ENCODE measurements at regions not wholly inside any gene's neighbourhood (a gene's known extent, or its start where the extent isn't known, plus 50 kb on each side); places are given as distances from the start of the nearest gene placed in this dataset.

DNA sequence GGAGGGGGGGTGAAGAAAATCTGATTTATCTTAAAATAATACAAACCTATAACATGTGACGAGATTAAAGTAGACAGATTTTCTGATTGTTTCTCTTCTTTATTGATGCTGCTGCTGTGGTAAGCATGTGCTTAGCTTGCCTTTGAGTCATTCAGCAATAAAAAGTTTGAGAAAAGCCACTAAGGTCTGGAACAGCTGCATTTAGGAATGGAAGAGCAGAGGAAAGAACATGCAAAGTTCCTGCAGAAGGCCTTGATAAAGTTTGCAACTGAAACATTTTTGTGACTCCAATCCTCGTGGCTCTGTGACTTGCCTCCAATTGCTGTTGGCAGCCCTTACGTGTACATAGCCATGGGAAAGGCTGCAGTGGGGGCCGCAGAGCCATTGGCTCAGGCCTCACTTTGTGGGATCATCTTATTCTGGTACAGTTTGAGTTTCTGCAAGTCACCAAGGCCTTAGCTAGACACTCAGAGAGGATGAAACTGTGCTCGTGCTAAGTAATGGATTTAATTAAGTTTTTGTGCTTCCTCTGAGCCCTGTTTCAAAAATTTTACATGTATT is 370.2 kb downstream of the AASDHPPT start:
- Histone ChIP-seq H4K20me1 (no peaks in the 10 kb centered on the region), H3K27ac (no peak overlapping the region), H3K4me2 (no peak overlapping the region), H3K9ac (no peak overlapping the region), H3K27me3 (no peaks in the 10 kb centered on the region), H3K36me3 (no peaks in the 10 kb centered on the region), H3K9me3 (replicated peaks in 1 of 11) (0 out of 22 replicates have a peak, but pooled peaks cover 0 to 1% (median 0%) of the 10 kb centered on the region in 11 experiments), H3K4me1 (peaks cover 0 to 7% (median 0%) of the 10 kb centered on the region in 10 experiments; a peak in 2 of 20 replicates), H3K4me3 (no peak overlapping the region)
- no peak for TF ChIP-seq Cebpa-rat (IDR thresholded peaks at IDR 0.05)

DNA sequence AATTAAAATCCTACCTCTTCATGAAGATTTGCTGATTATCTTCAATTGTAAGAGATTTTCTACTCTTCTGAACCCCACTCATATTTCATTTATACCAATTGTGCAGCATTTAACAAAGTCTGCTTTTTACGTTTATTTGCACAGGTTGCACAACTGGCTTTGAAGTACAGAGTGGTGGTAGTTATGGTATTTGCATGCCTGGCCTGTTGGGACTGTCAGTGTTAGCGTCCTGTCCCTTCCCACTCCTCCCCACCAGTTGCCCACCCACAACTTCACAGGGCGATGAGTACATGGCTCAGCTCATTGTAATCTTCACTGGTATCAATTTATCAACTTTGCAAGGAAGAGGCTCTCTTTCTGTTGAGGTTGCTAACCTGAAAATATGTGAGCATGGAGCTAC is 372.3 kb downstream of the AASDHPPT start:
- H3K4me2 ChIP-seq: no peak overlapping the region
- peaks cover 0 to 7% (median 0%) of the 10 kb centered on the region in 10 experiments; a peak in 2 of 20 replicates for H3K4me1 ChIP-seq
- no peak overlapping the region for H3K9ac ChIP-seq
- no peaks in the 10 kb centered on the region for H3K36me3 ChIP-seq
- no peak overlapping the region for H3K27ac ChIP-seq
- H3K9me3 ChIP-seq (replicated peaks in 1 of 11): peaks cover 0 to 3% (median 0%) of the 10 kb centered on the region in 11 experiments; a peak in 1 of 22 replicates
- no peaks in the 10 kb centered on the region for H4K20me1 ChIP-seq
- TF ChIP-seq Cebpa-rat (IDR thresholded peaks at IDR 0.05): no peak
- H3K27me3 ChIP-seq: no peaks in the 10 kb centered on the region
- H3K4me3 ChIP-seq: no peak overlapping the region

DNA sequence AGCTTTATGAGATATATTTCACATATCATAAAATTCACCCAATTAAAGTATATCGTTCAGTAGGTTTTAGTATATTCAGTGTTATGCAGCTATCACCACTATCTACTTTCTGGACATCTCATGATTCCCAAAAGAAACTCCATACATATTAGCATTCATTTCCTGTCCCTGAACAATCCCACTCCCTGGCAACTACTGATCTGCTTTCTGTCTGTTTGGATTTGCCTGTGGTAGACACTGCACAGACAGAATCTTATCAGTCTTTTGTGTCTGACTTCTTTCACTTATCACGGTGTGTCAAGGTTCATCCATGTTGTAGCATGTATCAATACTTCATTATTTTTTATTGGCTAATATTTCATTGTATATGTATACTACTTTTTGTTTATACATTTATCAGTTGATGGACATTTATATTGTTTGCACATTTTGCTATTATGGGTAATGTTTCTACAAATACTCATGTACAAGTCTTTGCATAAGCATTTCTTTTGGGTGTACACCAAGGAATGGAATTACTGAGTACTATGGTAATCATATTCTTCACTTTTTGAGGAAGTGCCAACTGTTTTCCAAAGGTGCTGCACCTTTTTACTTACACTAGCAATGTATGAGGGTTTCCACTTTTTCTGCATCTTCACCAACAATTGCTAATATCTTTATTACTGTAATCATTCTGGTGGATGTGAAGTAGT is 373.9 kb downstream of the AASDHPPT start:
- H4K20me1 ChIP-seq: no peaks in the 10 kb centered on the region
- no peak overlapping the region for H3K4me2 ChIP-seq
- no peaks in the 10 kb centered on the region for H3K36me3 ChIP-seq
- H3K27me3 ChIP-seq: no peaks in the 10 kb centered on the region
- H3K27ac ChIP-seq: no peak overlapping the region
- peaks cover 0 to 3% (median 0%) of the 10 kb centered on the region in 11 experiments; a peak in 1 of 22 replicates for H3K9me3 ChIP-seq (replicated peaks in 1 of 11)
- no peak overlapping the region for H3K9ac ChIP-seq
- no peak for TF ChIP-seq Cebpa-rat (IDR thresholded peaks at IDR 0.05)
- H3K4me3 ChIP-seq: no peak overlapping the region
- peaks cover 0 to 5% (median 0%) of the 10 kb centered on the region in 10 experiments; a peak in 2 of 20 replicates for H3K4me1 ChIP-seq

DNA sequence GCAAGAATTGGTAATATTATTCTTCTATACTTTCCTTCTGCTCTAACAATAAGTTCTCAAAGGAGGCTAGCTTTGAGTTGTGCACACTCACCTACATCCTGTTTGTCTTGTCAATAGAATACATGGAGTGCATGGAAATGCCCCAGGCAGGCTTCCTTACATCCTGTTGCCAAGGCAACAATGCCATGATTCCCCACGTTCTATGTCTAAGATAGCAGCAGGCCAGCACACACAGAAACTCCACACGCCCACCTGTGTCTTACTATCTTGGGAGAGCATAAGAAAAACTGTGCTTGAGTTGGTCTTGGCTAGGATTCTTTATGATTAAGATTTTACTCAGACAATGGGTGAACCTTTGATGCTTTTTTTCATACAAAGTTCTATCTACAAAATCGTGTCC is 379.2 kb downstream of the AASDHPPT start:
- Histone ChIP-seq H3K4me3 (no peak overlapping the region), H3K36me3 (no peaks in the 10 kb centered on the region), H3K4me1 (peaks cover 0 to 8% (median 5%) of the 10 kb centered on the region in 10 experiments; a peak in 9 of 20 replicates), H3K4me2 (no peak overlapping the region), H3K9ac (no peak overlapping the region), H3K27me3 (no peaks in the 10 kb centered on the region), H3K27ac (no peak overlapping the region), H4K20me1 (no peaks in the 10 kb centered on the region), H3K9me3 (replicated peaks in 1 of 11) (peaks cover 0 to 3% (median 0%) of the 10 kb centered on the region in 11 experiments; a peak in 1 of 22 replicates)
- no peak for TF ChIP-seq Cebpa-rat (IDR thresholded peaks at IDR 0.05)

DNA sequence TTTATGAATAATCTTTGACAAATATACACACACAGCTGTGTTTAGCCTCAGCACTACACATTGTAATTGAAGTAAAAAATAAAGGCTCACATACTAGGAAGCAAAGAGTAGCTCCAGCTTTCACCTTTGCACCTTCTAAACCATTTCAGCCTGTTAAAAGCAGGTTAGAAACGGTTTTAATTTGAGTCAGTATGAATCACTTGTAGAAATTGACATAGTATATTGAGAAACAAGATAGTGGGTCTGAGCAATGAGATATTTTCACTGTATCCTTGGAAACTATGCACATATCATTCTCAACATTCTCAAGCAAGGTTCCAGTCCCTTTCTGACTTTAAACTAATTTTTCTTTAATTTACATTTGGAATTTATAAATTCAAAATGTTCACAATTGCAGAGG is 380.3 kb downstream of the AASDHPPT start:
- Histone ChIP-seq H3K9me3 (replicated peaks in 1 of 11) (peaks cover 0 to 2% (median 0%) of the 10 kb centered on the region in 11 experiments; a peak in 1 of 22 replicates), H4K20me1 (no peaks in the 10 kb centered on the region), H3K4me2 (no peak overlapping the region), H3K36me3 (no peaks in the 10 kb centered on the region), H3K27me3 (no peaks in the 10 kb centered on the region), H3K9ac (no peak overlapping the region), H3K4me1 (peaks cover 0 to 9% (median 5%) of the 10 kb centered on the region in 10 experiments; a peak in 9 of 20 replicates), H3K27ac (no peak overlapping the region), H3K4me3 (no peak overlapping the region)
- no peak for TF ChIP-seq Cebpa-rat (IDR thresholded peaks at IDR 0.05)

DNA sequence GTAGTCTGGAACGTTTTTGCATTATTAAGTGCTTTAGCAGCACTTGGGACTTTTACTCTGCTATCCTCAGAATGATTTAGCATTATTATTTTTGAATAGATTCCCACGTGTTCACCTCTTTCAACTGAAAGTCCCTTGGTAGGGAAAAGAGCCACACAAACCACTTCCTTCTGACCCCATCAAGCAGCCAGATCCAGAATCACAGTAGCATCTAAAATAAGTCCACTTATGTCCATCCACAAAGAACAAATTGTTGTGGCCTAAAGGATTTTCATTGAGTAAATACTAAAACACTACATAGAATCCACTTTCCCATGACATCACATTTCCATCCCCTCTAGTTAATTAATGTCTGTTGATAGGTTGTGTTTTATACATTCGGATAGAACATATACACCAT is 381.7 kb downstream of the AASDHPPT start:
- Histone ChIP-seq H4K20me1 (no peaks in the 10 kb centered on the region), H3K9me3 (replicated peaks in 1 of 11) (no peaks in the 10 kb centered on the region), H3K4me2 (peak overlapping the region in 1 of 11 experiments; percentile 22; a peak in 1 of 22 replicates), H3K36me3 (no peaks in the 10 kb centered on the region), H3K4me1 (peaks cover 0 to 9% (median 5%) of the 10 kb centered on the region in 10 experiments; a peak in 9 of 20 replicates), H3K27me3 (no peaks in the 10 kb centered on the region), H3K27ac (no peak overlapping the region), H3K9ac (no peak overlapping the region), H3K4me3 (no peak overlapping the region)
- no peak for TF ChIP-seq Cebpa-rat (IDR thresholded peaks at IDR 0.05)

DNA sequence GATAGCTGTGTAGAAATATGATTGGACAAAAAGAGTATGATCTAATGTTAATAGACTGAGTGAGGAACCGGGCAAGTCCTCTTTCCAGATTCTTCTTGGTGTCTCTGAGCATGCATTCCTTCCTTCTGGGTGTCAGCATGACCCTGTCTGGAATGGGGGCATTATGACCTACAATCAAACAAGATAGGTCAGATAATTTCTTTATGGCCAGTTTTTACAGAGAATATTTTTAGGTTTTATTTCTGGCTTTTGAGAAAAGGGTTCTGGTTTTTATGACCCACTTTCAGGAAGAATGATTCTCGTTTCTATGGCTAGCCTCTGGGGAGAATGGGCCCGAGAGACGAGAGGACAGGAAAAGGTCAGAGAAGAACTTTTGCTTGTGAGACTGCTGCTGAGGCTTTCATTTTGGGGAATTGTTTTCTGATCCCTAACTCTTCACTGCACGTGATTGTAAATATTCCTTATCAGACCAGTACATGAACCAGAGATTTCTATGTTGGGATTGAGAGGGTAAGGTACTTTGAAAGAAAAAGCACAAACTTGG is 383.8 kb downstream of the AASDHPPT start:
- Histone ChIP-seq H3K9ac (no peak overlapping the region), H3K27me3 (no peaks in the 10 kb centered on the region), H4K20me1 (no peaks in the 10 kb centered on the region), H3K36me3 (no peaks in the 10 kb centered on the region), H3K9me3 (replicated peaks in 1 of 11) (no peaks in the 10 kb centered on the region), H3K4me2 (peak overlapping the region in 5 of 11 experiments; percentile 0 to 45 (median 32); a peak in 7 of 22 replicates), H3K4me3 (no peak overlapping the region), H3K27ac (no peak overlapping the region), H3K4me1 (peaks cover 0 to 9% (median 5%) of the 10 kb centered on the region in 10 experiments; a peak in 9 of 20 replicates)
- no peak for TF ChIP-seq Cebpa-rat (IDR thresholded peaks at IDR 0.05)

DNA sequence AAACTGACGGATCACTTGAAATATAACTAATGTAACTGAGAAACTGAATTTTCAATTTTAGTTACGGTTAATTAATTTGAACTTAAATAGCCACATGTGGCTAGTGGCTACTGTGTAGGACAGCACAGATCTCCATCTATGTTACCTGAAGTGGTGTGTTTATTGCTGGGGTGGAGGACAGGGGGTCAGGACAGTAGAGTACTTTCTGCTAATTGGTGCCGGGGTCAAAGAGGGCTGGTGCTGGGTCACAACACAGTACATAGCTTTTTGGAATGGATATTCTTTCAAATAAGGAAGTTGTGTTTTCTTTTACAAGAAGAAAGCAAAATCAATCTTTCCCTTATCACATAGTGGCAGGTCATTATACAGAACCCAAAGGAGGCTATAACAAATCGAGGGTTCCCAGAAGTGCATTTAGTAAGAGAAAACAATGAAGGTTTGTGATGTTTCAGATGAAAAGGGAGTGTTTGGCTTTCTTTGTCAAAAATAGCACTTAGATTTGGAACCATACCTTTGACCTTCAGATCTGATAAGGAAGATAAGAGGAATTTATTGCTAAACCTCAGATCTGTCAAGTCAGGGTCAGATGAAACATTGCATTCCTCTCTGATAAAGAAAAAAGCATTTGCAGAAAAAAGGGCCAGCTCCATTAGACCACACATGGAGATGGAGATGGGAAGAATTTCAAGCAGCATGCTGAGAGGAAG is 384.5 kb downstream of the AASDHPPT start:
- Histone ChIP-seq H3K27ac (no peak overlapping the region), H4K20me1 (no peaks in the 10 kb centered on the region), H3K4me3 (no peak overlapping the region)

DNA sequence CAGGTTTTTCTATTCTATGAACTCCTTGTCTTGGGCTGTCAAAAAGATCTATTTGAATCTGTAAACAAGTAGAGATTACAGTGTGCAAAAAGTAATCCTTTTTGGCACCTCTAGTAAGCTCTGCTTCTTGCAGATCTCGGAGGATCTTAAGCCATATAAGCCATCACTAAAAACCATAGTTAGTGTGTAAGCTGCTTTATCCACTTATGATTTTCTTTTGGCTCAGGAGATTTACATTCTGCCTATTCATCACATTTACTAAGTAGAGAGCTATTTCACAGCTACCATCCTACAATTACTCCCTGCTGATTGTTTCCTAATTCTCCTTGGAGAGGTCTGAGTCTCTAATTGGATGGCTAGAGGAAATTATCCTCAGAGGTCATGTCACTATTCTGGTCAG is 385.7 kb downstream of the AASDHPPT start:
- Histone ChIP-seq H3K27ac (no peak overlapping the region), H3K36me3 (no peaks in the 10 kb centered on the region), H3K4me2 (no peak overlapping the region), H3K9ac (no peak overlapping the region), H3K27me3 (no peaks in the 10 kb centered on the region), H3K4me3 (no peak overlapping the region), H3K4me1 (peaks cover 0 to 9% (median 5%) of the 10 kb centered on the region in 10 experiments; a peak in 9 of 20 replicates), H4K20me1 (no peaks in the 10 kb centered on the region), H3K9me3 (replicated peaks in 1 of 11) (no peaks in the 10 kb centered on the region)
- TF ChIP-seq Cebpa-rat (IDR thresholded peaks at IDR 0.05): no peak

More for the DNA sequence above, 384.5 kb downstream of the AASDHPPT start:
- Histone ChIP-seq H3K4me1 (peaks cover 0 to 9% (median 5%) of the 10 kb centered on the region in 10 experiments; a peak in 9 of 20 replicates), H3K9me3 (replicated peaks in 1 of 11) (no peaks in the 10 kb centered on the region), H3K4me2 (peak overlapping the region in 1 of 11 experiments; percentile 32; a peak in 1 of 22 replicates), H3K9ac (no peak overlapping the region), H3K27me3 (no peaks in the 10 kb centered on the region), H3K36me3 (no peaks in the 10 kb centered on the region)
- no peak for TF ChIP-seq Cebpa-rat (IDR thresholded peaks at IDR 0.05)
